ENCODE measurements at regions not wholly inside any gene's neighbourhood (a gene's known extent, or its start where the extent isn't known, plus 50 kb on each side); places are given as distances from the start of the nearest gene placed in this dataset.
"Not testable (repeated sequence)": the region's sequence is repeated elsewhere in the genome, so short reads cannot be mapped to it uniquely, and the experiment has no call there.

GRCh38 chr9:108434036-108434435 is 421.8 kb downstream of the ACTL7B start:
- no peak overlapping the region for H3K27ac Mint-ChIP-seq
- DNase-seq = no peak
- H3K9me3 Mint-ChIP-seq = peaks cover 15% of the 10 kb centered on the region
- H3K4me3 Mint-ChIP-seq = no peak overlapping the region
- TF ChIP-seq, protein P1, sequence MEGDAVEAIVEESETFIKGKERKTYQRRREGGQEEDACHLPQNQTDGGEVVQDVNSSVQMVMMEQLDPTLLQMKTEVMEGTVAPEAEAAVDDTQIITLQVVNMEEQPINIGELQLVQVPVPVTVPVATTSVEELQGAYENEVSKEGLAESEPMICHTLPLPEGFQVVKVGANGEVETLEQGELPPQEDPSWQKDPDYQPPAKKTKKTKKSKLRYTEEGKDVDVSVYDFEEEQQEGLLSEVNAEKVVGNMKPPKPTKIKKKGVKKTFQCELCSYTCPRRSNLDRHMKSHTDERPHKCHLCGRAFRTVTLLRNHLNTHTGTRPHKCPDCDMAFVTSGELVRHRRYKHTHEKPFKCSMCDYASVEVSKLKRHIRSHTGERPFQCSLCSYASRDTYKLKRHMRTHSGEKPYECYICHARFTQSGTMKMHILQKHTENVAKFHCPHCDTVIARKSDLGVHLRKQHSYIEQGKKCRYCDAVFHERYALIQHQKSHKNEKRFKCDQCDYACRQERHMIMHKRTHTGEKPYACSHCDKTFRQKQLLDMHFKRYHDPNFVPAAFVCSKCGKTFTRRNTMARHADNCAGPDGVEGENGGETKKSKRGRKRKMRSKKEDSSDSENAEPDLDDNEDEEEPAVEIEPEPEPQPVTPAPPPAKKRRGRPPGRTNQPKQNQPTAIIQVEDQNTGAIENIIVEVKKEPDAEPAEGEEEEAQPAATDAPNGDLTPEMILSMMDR (IDR thresholded peaks at IDR 0.05) = no peak
- H3K4me1 Mint-ChIP-seq = no peaks in the 10 kb centered on the region
- no peaks in the 10 kb centered on the region for H3K36me3 Mint-ChIP-seq (ENCODE audit: low read depth)
- H3K27me3 Mint-ChIP-seq (ENCODE audit: low read depth, poor library complexity) = no peaks in the 10 kb centered on the region

- DNase-seq = no peak
- no peak overlapping the region for H3K4me3 Mint-ChIP-seq
- TF ChIP-seq, protein P1 (IDR thresholded peaks at IDR 0.05) = no peak
- H3K9me3 Mint-ChIP-seq = peaks cover 15% of the 10 kb centered on the region
- no peaks in the 10 kb centered on the region for H3K27me3 Mint-ChIP-seq (ENCODE audit: low read depth, poor library complexity)
- H3K4me1 Mint-ChIP-seq = no peaks in the 10 kb centered on the region
- H3K27ac Mint-ChIP-seq = no peak overlapping the region
- H3K36me3 Mint-ChIP-seq (ENCODE audit: low read depth) = no peaks in the 10 kb centered on the region
Measured at GRCh38 chr9:108430655-108431054, 425.1 kb downstream of the ACTL7B start.

DNA sequence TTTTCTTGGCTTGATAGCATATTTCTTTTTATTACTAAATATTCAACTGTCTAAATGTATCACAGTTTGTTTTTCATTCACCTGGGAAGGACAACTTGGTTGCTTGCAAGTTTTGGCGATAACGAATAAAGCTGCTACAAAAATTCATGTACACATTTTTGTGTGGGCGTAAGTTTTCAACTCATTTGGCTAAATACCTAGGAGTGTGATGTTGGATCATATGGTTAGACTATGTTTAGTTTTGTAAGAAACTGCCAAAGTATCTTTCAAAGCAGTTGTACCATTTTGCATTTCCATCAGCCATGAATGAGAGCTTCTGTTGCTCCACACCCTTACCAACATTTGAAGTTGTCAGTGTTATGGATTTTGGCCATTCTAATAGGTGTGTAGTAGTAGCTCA is 428.0 kb downstream of the ACTL7B start:
- TF ChIP-seq, protein P1 (IDR thresholded peaks at IDR 0.05) = no peak
- no peak overlapping the region for H3K4me3 Mint-ChIP-seq
- H3K27ac Mint-ChIP-seq = no peak overlapping the region
- H3K27me3 Mint-ChIP-seq (ENCODE audit: low read depth, poor library complexity) = no peaks in the 10 kb centered on the region
- H3K9me3 Mint-ChIP-seq = peaks cover 15% of the 10 kb centered on the region
- DNase-seq = no peak
- H3K4me1 Mint-ChIP-seq = no peaks in the 10 kb centered on the region
- H3K36me3 Mint-ChIP-seq (ENCODE audit: low read depth) = no peaks in the 10 kb centered on the region

DNA sequence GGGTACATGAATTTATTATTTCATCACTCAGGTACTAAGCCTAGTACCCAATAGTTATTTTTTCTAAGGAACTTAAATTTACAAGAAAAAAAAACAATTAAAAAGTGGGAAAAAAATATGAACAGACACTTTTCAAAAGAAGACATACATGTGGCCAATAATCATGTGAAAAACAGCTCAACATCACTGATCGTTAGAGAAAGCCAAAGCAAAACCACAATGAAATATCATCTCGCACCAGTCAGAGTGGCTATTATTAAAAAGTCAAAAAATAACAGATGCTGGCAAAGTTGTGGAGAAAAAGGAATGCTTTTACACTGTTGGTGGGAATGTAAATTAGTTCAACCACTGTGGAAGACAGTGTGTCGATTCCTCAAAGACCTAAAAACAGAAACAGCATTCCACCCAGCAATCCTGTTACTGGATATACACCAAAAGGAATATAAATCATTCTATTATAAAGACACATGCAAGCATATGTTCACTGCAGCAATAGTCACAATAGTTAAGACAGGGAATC is 429.3 kb downstream of the ACTL7B start:
- H3K36me3 Mint-ChIP-seq (ENCODE audit: low read depth); H3K27ac Mint-ChIP-seq; DNase-seq; H3K4me1 Mint-ChIP-seq; H3K27me3 Mint-ChIP-seq (ENCODE audit: low read depth, poor library complexity); H3K4me3 Mint-ChIP-seq: not testable (repeated sequence)
- peaks cover 15% of the 10 kb centered on the region for H3K9me3 Mint-ChIP-seq

DNA sequence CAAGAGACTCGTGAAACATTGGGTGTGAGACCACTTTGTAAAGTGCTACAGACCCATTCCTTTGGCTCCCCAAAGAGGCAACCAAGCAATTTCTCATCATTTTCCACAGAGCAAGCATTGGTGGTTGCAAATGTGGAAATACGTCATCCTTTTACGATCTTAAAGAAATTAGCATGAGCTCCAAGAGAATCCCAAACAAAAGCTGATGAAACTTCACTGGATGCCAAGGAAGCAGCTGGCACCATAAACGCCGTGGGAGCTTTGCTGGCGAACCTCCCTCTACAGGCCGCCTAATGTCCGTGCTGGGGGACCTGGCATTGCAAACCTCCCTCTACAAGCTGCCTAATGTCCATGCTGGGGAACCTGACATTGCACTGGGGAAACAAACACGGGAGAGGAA is 432.4 kb downstream of the ACTL7B start:
- Mint-ChIP-seq H3K9me3 (peaks cover 6% of the 10 kb centered on the region), H3K27ac (no peak overlapping the region)

DNA sequence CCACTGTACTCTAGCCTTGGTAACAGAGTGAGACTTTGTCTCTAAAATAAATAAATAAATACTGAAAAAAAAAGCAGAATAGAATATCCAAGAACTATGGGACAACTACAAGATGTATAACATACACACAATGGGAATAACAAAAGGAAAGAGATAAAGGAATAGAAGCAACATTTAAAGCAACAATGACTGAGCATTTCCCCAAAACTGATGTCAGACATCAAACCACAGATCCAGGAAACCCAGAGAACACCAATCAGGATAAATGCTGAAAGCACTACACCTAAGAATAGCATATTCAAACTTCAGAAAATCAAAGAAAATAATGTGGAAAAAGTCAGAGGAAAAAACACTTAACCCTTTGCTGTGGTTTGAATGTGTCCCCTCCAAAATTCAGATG is 436.4 kb downstream of the ACTL7B start:
- H3K9me3 Mint-ChIP-seq = peaks cover 6% of the 10 kb centered on the region
- H3K4me3 Mint-ChIP-seq = no peak overlapping the region
- TF ChIP-seq, protein P1 (IDR thresholded peaks at IDR 0.05) = no peak
- H3K27ac Mint-ChIP-seq = no peak overlapping the region
- H3K36me3 Mint-ChIP-seq (ENCODE audit: low read depth) = no peaks in the 10 kb centered on the region
- no peak for DNase-seq
- no peaks in the 10 kb centered on the region for H3K4me1 Mint-ChIP-seq
- H3K27me3 Mint-ChIP-seq (ENCODE audit: low read depth, poor library complexity) = peaks cover 3% of the 10 kb centered on the region

More for the DNA sequence above, 432.4 kb downstream of the ACTL7B start:
- TF ChIP-seq, protein P1 (IDR thresholded peaks at IDR 0.05) = no peak
- Mint-ChIP-seq H3K4me3 (no peak overlapping the region), H3K27me3 (ENCODE audit: low read depth, poor library complexity) (peaks cover 3% of the 10 kb centered on the region), H3K36me3 (ENCODE audit: low read depth) (no peaks in the 10 kb centered on the region), H3K4me1 (no peaks in the 10 kb centered on the region)
- DNase-seq = no peak

All from nephron progenitor cell (in vitro differentiated cells).